ENCODE measurements at regions not wholly inside any gene's neighbourhood (a gene's known extent, or its start where the extent isn't known, plus 50 kb on each side); places are given as distances from the start of the nearest gene placed in this dataset.

DNA sequence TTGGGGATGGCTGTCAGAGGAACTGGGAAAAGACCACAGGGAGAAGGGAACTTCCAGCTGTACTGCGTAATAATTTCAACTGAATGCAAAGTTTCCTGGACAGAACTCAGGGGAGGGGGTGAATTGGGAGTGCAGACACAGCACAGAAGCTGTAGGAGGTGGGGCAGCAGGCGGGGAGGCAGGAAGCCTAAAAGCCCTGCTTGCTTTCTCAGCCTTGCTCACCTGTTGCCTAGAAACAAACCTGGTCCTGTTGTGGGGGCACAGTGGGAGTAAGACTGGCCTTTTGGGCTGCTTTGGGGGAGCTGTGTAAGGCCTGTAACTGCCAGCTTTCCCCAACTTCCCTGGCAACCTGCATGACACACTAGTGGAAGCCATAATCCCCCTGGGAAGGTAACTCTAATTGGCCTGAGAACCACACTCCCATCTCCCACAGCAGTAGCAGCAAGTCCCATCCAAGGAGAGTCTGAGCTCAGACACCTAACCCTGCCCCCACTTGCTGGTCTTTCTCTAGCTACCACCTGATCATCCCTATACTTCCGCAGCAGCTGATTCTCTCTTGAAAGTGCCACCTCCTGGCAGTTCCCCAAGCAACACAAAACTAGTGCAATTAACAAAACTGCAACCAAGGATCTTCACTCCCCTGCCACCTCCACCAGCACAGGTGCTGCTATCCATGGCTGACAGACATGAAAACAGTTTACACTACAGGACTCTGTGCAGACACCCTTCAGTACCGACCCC lies 1239.3 kb downstream of the SORCS1 start:
- H3K27me3 ChIP-seq (ENCODE audit: insufficient read depth, low read length) = no peaks in the 10 kb centered on the region
- H4K91ac ChIP-seq (ENCODE audit: low read depth, low read length) = no peak overlapping the region
- H3K14ac ChIP-seq (ENCODE audit: low read length) = no peak overlapping the region
- no peaks in the 10 kb centered on the region for H3K36me3 ChIP-seq (ENCODE audit: control insufficient read depth in 1 of 2, insufficient read depth in 2 of 2, low read length in 2 of 2)
- H4K12ac ChIP-seq (ENCODE audit: low read depth, low read length) = no peak overlapping the region
- WGBS (ENCODE audit: extremely low coverage, insufficient coverage, insufficient read length) = no CpG with 5 or more reads among the region's 4 CpGs
- no peak overlapping the region for H4K8ac ChIP-seq (ENCODE audit: low read depth, low read length)
- H3K79me2 ChIP-seq (ENCODE audit: control insufficient read depth, insufficient read depth, low read length, poor library complexity) = no peaks in the 10 kb centered on the region
- DNase-seq = no peak
- no peak overlapping the region for H3K9ac ChIP-seq (ENCODE audit: low read length)
- no peak overlapping the region for H3K4me2 ChIP-seq (ENCODE audit: low read length)
- no peaks in the 10 kb centered on the region for H3K4me1 ChIP-seq (ENCODE audit: control insufficient read depth in 1 of 2, insufficient read depth in 2 of 2, low read length in 2 of 2)
- no peak overlapping the region for H2AFZ ChIP-seq (ENCODE audit: insufficient read depth, low read length, poor library complexity)
- H3K4ac ChIP-seq (ENCODE audit: low read depth, low read length) = no peak overlapping the region
- no peak overlapping the region for H3K18ac ChIP-seq (ENCODE audit: low read length)
- no peak overlapping the region for H3K23ac ChIP-seq (ENCODE audit: low read length)
- H2BK12ac ChIP-seq (ENCODE audit: low read length) = no peak overlapping the region
- H3K27ac ChIP-seq (ENCODE audit: low read depth, low read length) = no peak overlapping the region
- no peak overlapping the region for H3K4me3 ChIP-seq (ENCODE audit: low read depth, low read length)
- H2BK5ac ChIP-seq (ENCODE audit: low read depth, low read length, poor library complexity) = no peak overlapping the region
- H2AK5ac ChIP-seq (ENCODE audit: low read length) = no peak overlapping the region
- no peak overlapping the region for H2BK120ac ChIP-seq (ENCODE audit: insufficient read depth, low read length, poor library complexity)
- H3K79me1 ChIP-seq (ENCODE audit: low read length) = no peaks in the 10 kb centered on the region
- H3K9me3 ChIP-seq (ENCODE audit: insufficient read depth, low read depth, low read length) = no peaks in the 10 kb centered on the region

DNA sequence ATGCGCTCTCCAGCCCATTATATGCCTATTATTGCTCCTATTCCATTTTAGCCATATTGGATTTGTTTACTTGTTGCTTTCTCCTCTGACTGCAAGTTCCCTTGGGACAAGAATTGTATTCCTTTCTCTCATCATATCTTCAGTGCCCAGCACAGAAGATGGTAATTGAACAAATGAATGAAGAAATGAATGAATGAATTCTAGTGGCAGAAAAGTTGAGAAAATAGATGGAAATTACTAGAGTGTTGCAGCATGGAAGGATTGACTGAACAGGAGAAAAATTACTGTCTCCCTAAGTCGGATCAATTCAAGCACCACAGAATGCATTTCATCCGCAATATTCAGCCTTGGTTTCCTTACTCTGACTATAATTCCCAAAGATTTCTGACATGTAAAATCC lies 1243.2 kb downstream of the SORCS1 start:
- Histone ChIP-seq H3K27ac (ENCODE audit: low read depth, low read length) (no peak overlapping the region), H2BK120ac (ENCODE audit: insufficient read depth, low read length, poor library complexity) (no peak overlapping the region), H2BK5ac (ENCODE audit: low read depth, low read length, poor library complexity) (no peak overlapping the region), H2AK5ac (ENCODE audit: low read length) (no peak overlapping the region), H2BK12ac (ENCODE audit: low read length) (no peak overlapping the region), H2AFZ (ENCODE audit: insufficient read depth, low read length, poor library complexity) (no peak overlapping the region), H3K27me3 (ENCODE audit: insufficient read depth, low read length) (no peaks in the 10 kb centered on the region), H3K18ac (ENCODE audit: low read length) (no peak overlapping the region), H3K23ac (ENCODE audit: low read length) (no peak overlapping the region), H3K4me1 (ENCODE audit: control insufficient read depth in 1 of 2, insufficient read depth in 2 of 2, low read length in 2 of 2) (no peaks in the 10 kb centered on the region), H3K4me3 (ENCODE audit: low read depth, low read length) (no peak overlapping the region), H4K91ac (ENCODE audit: low read depth, low read length) (no peak overlapping the region), H3K9me3 (ENCODE audit: insufficient read depth, low read depth, low read length) (no peaks in the 10 kb centered on the region), H3K4me2 (ENCODE audit: low read length) (no peak overlapping the region), H3K36me3 (ENCODE audit: control insufficient read depth in 1 of 2, insufficient read depth in 2 of 2, low read length in 2 of 2) (no peaks in the 10 kb centered on the region), H3K4ac (ENCODE audit: low read depth, low read length) (no peak overlapping the region), H4K8ac (ENCODE audit: low read depth, low read length) (no peak overlapping the region), H3K79me2 (ENCODE audit: control insufficient read depth, insufficient read depth, low read length, poor library complexity) (no peaks in the 10 kb centered on the region), H3K9ac (ENCODE audit: low read length) (no peak overlapping the region), H3K14ac (ENCODE audit: low read length) (no peak overlapping the region), H3K79me1 (ENCODE audit: low read length) (no peaks in the 10 kb centered on the region), H4K12ac (ENCODE audit: low read depth, low read length) (no peak overlapping the region)
- WGBS (ENCODE audit: extremely low coverage, insufficient coverage, insufficient read length) = no CpG with 5 or more reads among the region's 3 CpGs
- DNase-seq = no peak

DNA sequence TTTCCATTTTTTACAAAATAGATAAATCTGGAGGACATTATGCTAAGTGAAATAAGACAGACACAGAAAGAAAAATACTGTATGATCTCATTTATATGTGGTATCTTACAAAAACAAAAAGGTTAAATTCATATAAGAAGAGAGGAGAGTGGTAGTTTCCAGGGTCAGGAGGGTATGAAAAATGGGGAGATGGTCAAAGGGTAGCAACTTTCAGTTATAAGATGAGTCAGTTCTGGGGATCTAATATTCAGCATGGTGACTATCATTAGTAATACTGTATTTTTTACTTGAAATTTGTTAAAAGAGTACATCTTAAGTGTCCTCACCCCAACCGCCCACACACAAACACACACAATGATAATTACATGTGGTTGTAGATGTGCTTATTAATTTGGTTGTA lies 1250.1 kb downstream of the SORCS1 start:
- no CpG with 5 or more reads among the region's 1 CpG for WGBS (ENCODE audit: extremely low coverage, insufficient coverage, insufficient read length)
- Histone ChIP-seq H3K4me3 (ENCODE audit: low read depth, low read length) (no peak overlapping the region), H3K27ac (ENCODE audit: low read depth, low read length) (no peak overlapping the region), H4K8ac (ENCODE audit: low read depth, low read length) (no peak overlapping the region), H4K91ac (ENCODE audit: low read depth, low read length) (no peak overlapping the region), H2BK120ac (ENCODE audit: insufficient read depth, low read length, poor library complexity) (no peak overlapping the region), H2BK5ac (ENCODE audit: low read depth, low read length, poor library complexity) (no peak overlapping the region), H3K18ac (ENCODE audit: low read length) (no peak overlapping the region), H3K27me3 (ENCODE audit: insufficient read depth, low read length) (no peaks in the 10 kb centered on the region), H3K4me2 (ENCODE audit: low read length) (no peak overlapping the region), H3K79me1 (ENCODE audit: low read length) (no peaks in the 10 kb centered on the region), H4K12ac (ENCODE audit: low read depth, low read length) (no peak overlapping the region), H3K79me2 (ENCODE audit: control insufficient read depth, insufficient read depth, low read length, poor library complexity) (no peaks in the 10 kb centered on the region), H3K9ac (ENCODE audit: low read length) (no peak overlapping the region), H2BK12ac (ENCODE audit: low read length) (no peak overlapping the region), H2AK5ac (ENCODE audit: low read length) (no peak overlapping the region), H3K14ac (ENCODE audit: low read length) (no peak overlapping the region), H3K36me3 (ENCODE audit: control insufficient read depth in 1 of 2, insufficient read depth in 2 of 2, low read length in 2 of 2) (no peaks in the 10 kb centered on the region), H3K4ac (ENCODE audit: low read depth, low read length) (no peak overlapping the region), H2AFZ (ENCODE audit: insufficient read depth, low read length, poor library complexity) (no peak overlapping the region), H3K9me3 (ENCODE audit: insufficient read depth, low read depth, low read length) (no peaks in the 10 kb centered on the region), H3K4me1 (ENCODE audit: control insufficient read depth in 1 of 2, insufficient read depth in 2 of 2, low read length in 2 of 2) (no peaks in the 10 kb centered on the region), H3K23ac (ENCODE audit: low read length) (no peak overlapping the region)
- no peak for DNase-seq

DNA sequence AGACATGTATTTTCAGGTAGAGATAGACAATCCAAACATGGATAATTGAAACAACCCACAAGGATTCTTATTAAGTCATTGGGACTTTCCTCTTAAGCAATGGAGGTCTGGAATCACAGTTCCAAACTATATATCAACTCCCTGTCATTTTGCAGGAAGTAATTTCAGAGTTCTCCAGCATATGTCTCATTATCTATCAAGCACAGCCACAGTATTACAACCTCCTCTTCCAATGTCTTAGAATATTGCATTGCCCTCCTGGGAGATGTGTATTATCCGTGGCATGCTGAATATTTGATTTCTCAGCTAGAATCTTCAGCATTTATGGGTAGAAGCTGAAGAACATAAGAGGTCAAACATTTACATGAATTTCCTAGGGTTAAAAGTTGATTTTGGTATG lies 1255.8 kb downstream of the SORCS1 start:
- Histone ChIP-seq H4K91ac (ENCODE audit: low read depth, low read length) (no peak overlapping the region), H3K18ac (ENCODE audit: low read length) (no peak overlapping the region), H3K4me2 (ENCODE audit: low read length) (no peak overlapping the region), H3K4me1 (ENCODE audit: control insufficient read depth in 1 of 2, insufficient read depth in 2 of 2, low read length in 2 of 2) (no peaks in the 10 kb centered on the region), H3K9ac (ENCODE audit: low read length) (no peak overlapping the region), H3K9me3 (ENCODE audit: insufficient read depth, low read depth, low read length) (no peaks in the 10 kb centered on the region), H2AK5ac (ENCODE audit: low read length) (no peak overlapping the region), H2BK120ac (ENCODE audit: insufficient read depth, low read length, poor library complexity) (no peak overlapping the region), H3K4ac (ENCODE audit: low read depth, low read length) (no peak overlapping the region), H3K27me3 (ENCODE audit: insufficient read depth, low read length) (no peaks in the 10 kb centered on the region), H3K27ac (ENCODE audit: low read depth, low read length) (no peak overlapping the region), H4K8ac (ENCODE audit: low read depth, low read length) (no peak overlapping the region), H2BK12ac (ENCODE audit: low read length) (no peak overlapping the region), H3K79me2 (ENCODE audit: control insufficient read depth, insufficient read depth, low read length, poor library complexity) (no peaks in the 10 kb centered on the region), H3K23ac (ENCODE audit: low read length) (no peak overlapping the region), H2AFZ (ENCODE audit: insufficient read depth, low read length, poor library complexity) (no peak overlapping the region), H4K12ac (ENCODE audit: low read depth, low read length) (no peak overlapping the region), H3K36me3 (ENCODE audit: control insufficient read depth in 1 of 2, insufficient read depth in 2 of 2, low read length in 2 of 2) (no peaks in the 10 kb centered on the region), H3K4me3 (ENCODE audit: low read depth, low read length) (no peak overlapping the region), H2BK5ac (ENCODE audit: low read depth, low read length, poor library complexity) (no peak overlapping the region), H3K14ac (ENCODE audit: low read length) (no peak overlapping the region), H3K79me1 (ENCODE audit: low read length) (no peaks in the 10 kb centered on the region)
- no CpG with 5 or more reads among the region's 1 CpG for WGBS (ENCODE audit: extremely low coverage, insufficient coverage, insufficient read length)
- DNase-seq = no peak

Measured in trophoblast cell (in vitro differentiated cells and primary cell).